BJ (cell line): ENCODE measurements at regions not wholly inside any gene's neighbourhood (a gene's known extent, or its start where the extent isn't known, plus 50 kb on each side); places are given as distances from the start of the nearest gene placed in this dataset.

Source experiments
- CTCF ChIA-PET: fragments of 350-600 bp; formaldehyde crosslinking; extraction: SDS; loops from one replicate; lab custom pipeline; 2021; ENCODE audit warnings: antibody characterized with exemption, inconsistent platforms; lab: Yijun Ruan, JAX
- POLR2A ChIA-PET: fragments of 300-600 bp; sonication (Branson Sonifier 250); formaldehyde crosslinking; extraction: SDS; loops from one replicate; lab custom pipeline; 2021; ENCODE audit warnings: antibody characterized with exemption; lab: Charles Lee
- DNase-seq: peaks from one replicate; pipeline ENCODE4 v3.0.0-alpha.2; 2011; ENCODE audit warnings: low read depth
- H3K27me3 ChIP-seq: 2 replicates; pipeline ENCODE4 v1.6.0; 2011; ENCODE audit warnings: low read length; ENCODE audit not compliant: control insufficient read depth, insufficient read depth
- H3K36me3 ChIP-seq: 2 replicates; pipeline ENCODE4 v1.5.1; 2011; ENCODE audit warnings: low read length; ENCODE audit not compliant: control insufficient read depth, insufficient read depth
- H3K4me3 ChIP-seq: 2 replicates; pipeline ENCODE4 v1.5.1; 2011; ENCODE audit warnings: low read depth, mild to moderate bottlenecking, control low read depth, low read length
- CTCF ChIP-seq: IDR thresholded peaks from 2 replicates; pipeline ENCODE4 v1.5.1; 2011; ENCODE audit warnings: low read depth, mild to moderate bottlenecking, control low read depth, inconsistent platforms, low read length, moderate library complexity; ENCODE audit not compliant: insufficient read depth

- Histone ChIP-seq H3K4me3 (no peak overlapping the region), H3K36me3 (no peaks in the 10 kb centered on the region), H3K27me3 (no peaks in the 10 kb centered on the region)
- ChIA-PET CTCF (no interaction called here), POLR2A (no interaction called here)
- no peak for TF ChIP-seq CTCF
- no peak for DNase-seq
Observed at GRCh38 chr1:222129041-222129440, 387.2 kb upstream of the DUSP10 start.

- ChIA-PET POLR2A (no interaction called here), CTCF (interaction anchor here (0.7 to 1.5 kb wide), 2 partner anchors 97 to 328 kb away, joined by 5 to 6 read pairs; no protein-coding TSS in a partner anchor)
- Histone ChIP-seq H3K36me3 (no peaks in the 10 kb centered on the region), H3K27me3 (no peaks in the 10 kb centered on the region), H3K4me3 (no peak overlapping the region)
- DNase-seq, result no peak
- TF ChIP-seq CTCF, result no peak
Observed at GRCh38 chr1:222127526-222128152, 385.8 kb upstream of the DUSP10 start.

- no peaks in the 10 kb centered on the region for H3K27me3 ChIP-seq
- ChIA-PET CTCF (interaction anchor here (0.7 to 1.5 kb wide), 3 partner anchors 31 to 329 kb away, joined by 4 to 6 read pairs (median 5); no protein-coding TSS in a partner anchor), POLR2A (no interaction called here)
- no peak overlapping the region for H3K4me3 ChIP-seq
- no peak for TF ChIP-seq CTCF
- no peaks in the 10 kb centered on the region for H3K36me3 ChIP-seq
- no peak for DNase-seq
Observed at GRCh38 chr1:222127096-222127495, 385.2 kb upstream of the DUSP10 start.

GRCh38 chr1:222126052-222126451, 384.2 kb upstream of the DUSP10 start:
- DNase-seq, result no peak
- ChIA-PET CTCF (interaction anchor here (0.8 to 1.7 kb wide), 5 partner anchors 12 to 330 kb away, joined by 3 to 5 read pairs (median 3); no protein-coding TSS in a partner anchor), POLR2A (no interaction called here)
- Histone ChIP-seq H3K27me3 (no peaks in the 10 kb centered on the region), H3K4me3 (no peak overlapping the region), H3K36me3 (no peaks in the 10 kb centered on the region)
- no peak for TF ChIP-seq CTCF

- Histone ChIP-seq H3K27me3 (no peaks in the 10 kb centered on the region), H3K36me3 (no peaks in the 10 kb centered on the region), H3K4me3 (no peak overlapping the region)
- ChIA-PET POLR2A (no interaction called here), CTCF (interaction anchor here (1.0 to 1.7 kb wide), 6 partner anchors 10 to 574 kb away, joined by 3 to 4 read pairs (median 3); partner anchors contain the start of gene DUSP10)
- peak; percentile 39 for TF ChIP-seq CTCF
- DNase-seq, result no peak
Observed at GRCh38 chr1:222124602-222125001, 382.7 kb upstream of the DUSP10 start.
